Duodenal mucosa (tissue), 2 donors: ENCODE measurements at regions not wholly inside any gene's neighbourhood (a gene's known extent, or its start where the extent isn't known, plus 50 kb on each side); places are given as distances from the start of the nearest gene placed in this dataset.
"Not testable (repeated sequence)": the region's sequence is repeated elsewhere in the genome, so short reads cannot be mapped to it uniquely, and the experiment has no call there.

Source experiments
- H3K27ac ChIP-seq: one replicate; pipeline ENCODE4 v1.7.0; 2013; ENCODE audit warnings: low read depth, low read length
- H3K27me3 ChIP-seq, 2 donors: one replicate each; pipeline ENCODE4 v1.7.0; 2013; ENCODE audit warnings: low read length in 2 of 2, control low read depth in 1 of 2; ENCODE audit not compliant: insufficient read depth in 2 of 2, control insufficient read depth in 1 of 2
- H3K36me3 ChIP-seq, 2 donors: one replicate each; pipeline ENCODE4 v1.7.0; 2013; ENCODE audit warnings: low read length in 2 of 2, control low read depth in 1 of 2; ENCODE audit not compliant: insufficient read depth in 2 of 2, control insufficient read depth in 1 of 2
- H3K4me1 ChIP-seq, 2 donors: one replicate each; pipeline ENCODE4 v1.7.0; 2013; ENCODE audit warnings: low read length in 2 of 2, control low read depth in 1 of 2; ENCODE audit not compliant: insufficient read depth in 2 of 2, control insufficient read depth in 1 of 2
- H3K4me3 ChIP-seq, 2 donors: one replicate each; pipeline ENCODE4 v1.7.0; 2013; ENCODE audit warnings: low read length in 2 of 2, low read depth in 1 of 2
- H3K9ac ChIP-seq, 2 donors: one replicate each; pipeline ENCODE4 v1.7.0; 2013; ENCODE audit warnings: low read length in 2 of 2, low read depth in 1 of 2
- H3K9me3 ChIP-seq, 2 donors: one replicate each; pipeline ENCODE4 v1.7.0; 2013; ENCODE audit warnings: low read length in 2 of 2, control low read depth in 1 of 2; ENCODE audit not compliant: control insufficient read depth in 1 of 2

DNA sequence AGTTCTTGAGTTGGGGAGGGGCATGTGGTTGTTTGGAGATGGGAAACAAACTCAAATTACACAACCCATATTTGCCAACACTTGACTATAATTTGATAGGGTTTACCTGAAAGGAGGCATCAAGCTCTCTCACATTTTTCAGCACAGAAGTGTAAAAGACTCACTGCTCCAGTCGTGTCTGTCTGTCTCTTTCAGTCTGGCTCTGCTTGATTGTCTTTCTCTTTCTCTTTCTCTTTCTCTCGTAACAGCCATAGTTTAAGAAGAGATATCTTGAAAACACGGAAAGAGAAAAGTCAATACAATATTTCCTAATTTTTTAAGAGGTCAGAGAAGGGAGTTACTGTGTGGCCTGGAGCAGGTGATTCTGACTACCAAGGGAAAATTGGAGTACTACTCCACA lies 413.6 kb upstream of the CXorf51A start:
- H3K27me3 ChIP-seq: no peaks in the 10 kb centered on the region
- H3K9me3 ChIP-seq: no peaks in the 10 kb centered on the region
- H3K4me1 ChIP-seq: no peaks in the 10 kb centered on the region
- H3K36me3 ChIP-seq: no peaks in the 10 kb centered on the region
- no peak overlapping the region for H3K9ac ChIP-seq
- peak overlapping the region in 1 of 2 donors; percentile 40 for H3K4me3 ChIP-seq
- H3K27ac ChIP-seq: no peak overlapping the region

DNA sequence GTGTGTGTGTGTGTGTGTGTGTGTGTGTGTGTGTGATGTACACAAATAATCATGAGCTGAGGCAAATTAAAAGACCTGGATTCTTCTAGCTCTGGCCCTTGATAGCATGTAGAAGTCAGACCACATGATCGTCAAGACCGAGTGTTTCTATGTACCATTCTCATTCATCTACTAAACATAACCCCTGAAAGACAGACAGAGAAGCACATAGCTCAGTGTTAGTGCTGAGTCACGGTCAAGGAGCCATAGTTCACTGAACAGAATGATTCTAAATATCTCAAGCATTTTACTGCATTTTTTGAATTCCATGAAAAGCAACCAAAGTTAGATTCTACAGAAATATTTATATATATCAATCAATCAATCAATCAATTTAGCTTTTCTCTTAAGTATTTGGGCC lies 412.3 kb upstream of the CXorf51A start:
- Histone ChIP-seq H3K4me1 (no peaks in the 10 kb centered on the region), H3K36me3 (no peaks in the 10 kb centered on the region), H3K4me3 (no peak overlapping the region), H3K27ac (no peak overlapping the region), H3K9ac (no peak overlapping the region), H3K27me3 (no peaks in the 10 kb centered on the region), H3K9me3 (no peaks in the 10 kb centered on the region)

DNA sequence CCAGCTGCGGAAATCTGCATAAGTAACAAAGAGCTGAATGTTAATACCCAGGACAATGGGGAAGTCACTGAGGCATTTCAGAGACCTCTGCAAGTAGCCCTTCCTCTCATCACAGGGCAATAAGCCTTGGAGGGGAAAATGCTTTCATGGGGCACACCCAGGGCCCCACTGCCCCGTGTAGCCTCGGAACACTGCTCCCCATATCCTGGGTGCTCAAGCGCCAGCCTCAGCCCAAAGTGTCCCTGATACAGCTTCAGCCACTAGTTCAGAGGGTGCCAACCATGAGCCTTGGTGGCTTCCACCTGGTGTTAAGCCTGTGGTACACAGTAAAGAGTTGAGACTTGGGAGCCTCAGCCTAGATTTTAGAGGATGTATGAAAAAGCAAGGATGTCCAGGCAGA lies 402.8 kb upstream of the CXorf51A start:
- Histone ChIP-seq H3K27me3 (no peaks in the 10 kb centered on the region), H3K9me3 (no peaks in the 10 kb centered on the region), H3K9ac (no peak overlapping the region), H3K27ac (no peak overlapping the region), H3K4me1 (no peaks in the 10 kb centered on the region), H3K4me3 (no peak overlapping the region), H3K36me3 (no peaks in the 10 kb centered on the region)

- not testable (repeated sequence) for H3K27me3 ChIP-seq, H3K4me3 ChIP-seq, H3K9me3 ChIP-seq, H3K27ac ChIP-seq, H3K9ac ChIP-seq, H3K36me3 ChIP-seq, H3K4me1 ChIP-seq
Measured at GRCh38 chrX:147200494-147200893, 385.9 kb upstream of the CXorf51A start.

GRCh38 chrX:147191361-147191760 lies 376.8 kb upstream of the CXorf51A start:
- Histone ChIP-seq H3K9me3 (no peaks in the 10 kb centered on the region), H3K4me1 (no peaks in the 10 kb centered on the region), H3K4me3 (no peak overlapping the region), H3K27me3 (no peaks in the 10 kb centered on the region), H3K36me3 (no peaks in the 10 kb centered on the region), H3K9ac (no peak overlapping the region), H3K27ac (no peak overlapping the region)

DNA sequence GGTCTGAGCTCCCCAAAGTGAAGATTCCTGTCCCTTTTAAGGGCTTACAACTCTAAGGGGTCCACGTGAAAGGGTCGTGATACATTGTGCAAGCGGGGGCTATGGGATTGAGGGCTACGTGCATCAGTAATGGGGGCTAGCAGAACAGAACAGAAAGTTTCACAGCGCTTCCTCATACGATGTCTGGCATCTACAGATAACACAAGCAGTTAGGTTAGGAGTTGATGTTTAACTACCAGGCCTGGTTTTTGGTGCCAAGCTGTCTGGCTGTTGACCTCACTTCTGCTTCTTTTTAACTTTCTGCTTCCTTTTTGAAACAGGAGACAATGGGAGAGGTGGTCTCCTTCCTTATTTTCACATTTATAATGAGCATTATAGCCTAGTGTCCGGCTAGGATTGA lies 368.6 kb upstream of the CXorf51A start:
- no peak overlapping the region for H3K9ac ChIP-seq
- no peak overlapping the region for H3K4me3 ChIP-seq
- no peak overlapping the region for H3K27ac ChIP-seq
- H3K4me1 ChIP-seq: no peaks in the 10 kb centered on the region
- H3K9me3 ChIP-seq: no peaks in the 10 kb centered on the region
- no peaks in the 10 kb centered on the region for H3K27me3 ChIP-seq
- no peaks in the 10 kb centered on the region for H3K36me3 ChIP-seq

GRCh38 chrX:147180886-147181285 lies 366.3 kb upstream of the CXorf51A start:
- H3K9ac ChIP-seq: no peak overlapping the region
- H3K27ac ChIP-seq: no peak overlapping the region
- H3K36me3 ChIP-seq: no peaks in the 10 kb centered on the region
- no peaks in the 10 kb centered on the region for H3K9me3 ChIP-seq
- no peaks in the 10 kb centered on the region for H3K27me3 ChIP-seq
- no peaks in the 10 kb centered on the region for H3K4me1 ChIP-seq
- H3K4me3 ChIP-seq: no peak overlapping the region

GRCh38 chrX:147179625-147180024 lies 365.1 kb upstream of the CXorf51A start:
- H3K4me1 ChIP-seq: no peaks in the 10 kb centered on the region
- no peaks in the 10 kb centered on the region for H3K9me3 ChIP-seq
- H3K4me3 ChIP-seq: no peak overlapping the region
- no peaks in the 10 kb centered on the region for H3K36me3 ChIP-seq
- no peak overlapping the region for H3K27ac ChIP-seq
- no peak overlapping the region for H3K9ac ChIP-seq
- H3K27me3 ChIP-seq: no peaks in the 10 kb centered on the region

GRCh38 chrX:147174591-147174990 lies 360.0 kb upstream of the CXorf51A start:
- H3K27ac ChIP-seq: no peak overlapping the region
- H3K9me3 ChIP-seq: no peaks in the 10 kb centered on the region
- no peak overlapping the region for H3K9ac ChIP-seq
- H3K4me3 ChIP-seq: no peak overlapping the region
- H3K27me3 ChIP-seq: no peaks in the 10 kb centered on the region
- H3K36me3 ChIP-seq: no peaks in the 10 kb centered on the region
- H3K4me1 ChIP-seq: no peaks in the 10 kb centered on the region

DNA sequence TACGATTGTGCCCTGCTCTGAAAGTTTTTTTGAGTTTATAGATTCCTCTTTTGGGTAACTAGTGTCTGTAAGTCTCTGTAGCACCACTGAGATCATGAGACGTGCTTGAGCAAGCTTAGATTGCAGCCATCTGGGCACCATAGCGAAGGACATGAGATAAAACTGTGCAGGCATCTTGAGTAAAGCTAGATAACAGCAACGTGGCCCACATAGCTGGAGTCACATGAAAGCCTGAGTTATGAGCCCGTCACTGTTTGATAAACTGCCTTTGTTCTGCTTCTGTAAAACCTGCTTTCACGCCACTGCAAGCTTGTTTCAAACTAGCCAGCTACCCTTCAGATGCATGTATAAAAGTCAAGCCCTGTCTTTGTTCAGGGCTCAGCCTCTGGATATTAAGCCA lies 359.1 kb upstream of the CXorf51A start:
- Histone ChIP-seq H3K4me3 (no peak overlapping the region), H3K27me3 (no peaks in the 10 kb centered on the region), H3K36me3 (no peaks in the 10 kb centered on the region), H3K9ac (no peak overlapping the region), H3K4me1 (no peaks in the 10 kb centered on the region), H3K9me3 (no peaks in the 10 kb centered on the region), H3K27ac (no peak overlapping the region)

DNA sequence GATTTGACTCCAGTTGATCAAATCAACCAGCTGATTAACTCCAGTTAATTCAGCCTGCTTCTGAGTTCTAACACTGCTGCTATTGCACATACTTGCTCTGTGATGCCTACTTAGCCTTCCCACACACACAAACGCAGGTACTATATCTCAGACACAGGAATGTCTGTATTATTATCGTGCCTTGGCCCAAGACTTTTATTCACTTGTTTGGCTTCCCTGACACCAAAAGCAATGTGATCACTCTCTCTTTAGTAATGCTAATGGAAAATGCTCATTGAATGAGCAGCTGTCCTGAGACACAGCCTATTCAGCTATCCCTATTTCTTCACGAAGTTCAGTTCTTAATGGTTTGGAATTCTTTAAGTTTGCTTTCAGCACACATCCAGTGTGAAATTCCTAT lies 356.4 kb upstream of the CXorf51A start:
- H3K36me3 ChIP-seq: no peaks in the 10 kb centered on the region
- H3K4me1 ChIP-seq: no peaks in the 10 kb centered on the region
- H3K27ac ChIP-seq: no peak overlapping the region
- no peak overlapping the region for H3K4me3 ChIP-seq
- H3K9ac ChIP-seq: no peak overlapping the region
- H3K27me3 ChIP-seq: no peaks in the 10 kb centered on the region
- no peaks in the 10 kb centered on the region for H3K9me3 ChIP-seq
